GM12892 (cell line): ENCODE measurements at regions not wholly inside any gene's neighbourhood (a gene's known extent, or its start where the extent isn't known, plus 50 kb on each side); places are given as distances from the start of the nearest gene placed in this dataset.

Source experiments
- POLR2AphosphoS5 ChIP-seq: IDR thresholded peaks from 2 replicates; pipeline ENCODE4 v1.6.1; 2011; ENCODE audit warnings: low read depth, low read length, control low read depth
- TAF1 ChIP-seq: IDR thresholded peaks from 2 replicates; pipeline ENCODE4 v1.6.1; 2011; ENCODE audit warnings: low read depth, mild to moderate bottlenecking, control low read depth, low read length, borderline replicate concordance

- TF ChIP-seq POLR2AphosphoS5 (no peak), TAF1 (no peak)
These were observed 159.0 kb upstream of the HAAO start for GRCh38 chr2:42951263-42951938.
